HG03378 (cell line): ENCODE measurements at regions not wholly inside any gene's neighbourhood (a gene's known extent, or its start where the extent isn't known, plus 50 kb on each side); places are given as distances from the start of the nearest gene placed in this dataset.
"Not testable (repeated sequence)": the region's sequence is repeated elsewhere in the genome, so short reads cannot be mapped to it uniquely, and the experiment has no call there.

Source experiments
- ATAC-seq: cut with Tn5 transposase; IDR thresholded peaks from one replicate; pipeline ENCODE4 v1.9.1; 2021; ENCODE audit warnings: mild to moderate bottlenecking, moderate library complexity; ENCODE audit not compliant: unreplicated experiment

GRCh38 chr17:33560165-33560564, 267.1 kb upstream of the ASIC2 start:
- ATAC-seq: no peak

DNA sequence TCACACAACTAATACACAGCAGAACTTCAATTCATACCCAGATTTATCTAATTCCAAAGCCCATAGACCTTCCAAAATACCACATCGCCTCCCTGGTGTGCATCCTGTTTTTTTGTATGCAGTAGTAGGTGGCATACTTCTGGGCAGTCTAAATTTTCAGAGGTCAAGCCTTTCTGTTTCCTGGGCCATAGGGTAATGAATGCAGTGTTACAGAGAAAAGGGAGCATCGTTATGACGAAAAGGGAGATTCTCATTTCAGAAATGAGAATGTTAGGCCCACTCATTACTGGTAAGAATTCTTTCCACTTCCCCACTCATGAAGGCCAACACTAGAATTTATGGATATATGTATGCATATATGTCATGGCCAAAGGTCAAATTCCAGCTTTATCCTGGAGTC, 267.8 kb upstream of the ASIC2 start:
- no peak for ATAC-seq

DNA sequence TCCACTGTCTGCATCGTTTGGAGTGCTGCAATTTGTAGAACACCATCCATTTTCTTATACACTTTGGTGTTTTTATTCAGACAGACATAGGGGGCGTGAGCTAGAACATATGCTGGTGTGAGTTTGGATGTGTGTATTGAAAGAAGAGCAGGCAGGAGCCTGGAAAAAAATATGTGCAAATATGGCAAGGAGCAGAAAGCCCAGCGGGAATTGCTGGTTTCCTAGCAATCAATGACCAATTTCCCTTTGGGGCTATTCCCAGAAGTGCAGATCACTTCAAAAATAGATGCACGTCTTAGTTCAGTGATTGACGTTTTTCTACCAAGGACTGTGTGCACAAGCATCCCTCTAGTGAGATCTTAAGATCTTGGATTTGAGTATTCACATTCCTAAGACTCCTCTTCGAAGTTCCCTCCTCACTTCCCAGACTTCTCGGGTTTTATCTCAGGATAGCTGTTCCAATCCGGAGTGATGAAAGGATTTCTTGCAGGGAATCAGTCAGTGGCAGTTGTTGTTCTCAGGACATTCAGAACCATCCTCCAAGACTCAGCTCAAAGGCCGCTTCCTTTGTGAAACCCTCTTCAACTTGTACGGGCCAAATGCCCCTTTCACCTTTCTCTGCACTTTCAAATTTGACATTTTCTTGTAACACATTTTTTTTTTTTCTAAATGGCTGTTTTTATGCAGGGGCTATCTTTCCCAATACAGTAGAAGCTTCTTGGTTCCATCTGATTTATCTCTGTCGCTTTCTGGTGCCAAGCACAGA, 268.7 kb upstream of the ASIC2 start:
- no peak for ATAC-seq

DNA sequence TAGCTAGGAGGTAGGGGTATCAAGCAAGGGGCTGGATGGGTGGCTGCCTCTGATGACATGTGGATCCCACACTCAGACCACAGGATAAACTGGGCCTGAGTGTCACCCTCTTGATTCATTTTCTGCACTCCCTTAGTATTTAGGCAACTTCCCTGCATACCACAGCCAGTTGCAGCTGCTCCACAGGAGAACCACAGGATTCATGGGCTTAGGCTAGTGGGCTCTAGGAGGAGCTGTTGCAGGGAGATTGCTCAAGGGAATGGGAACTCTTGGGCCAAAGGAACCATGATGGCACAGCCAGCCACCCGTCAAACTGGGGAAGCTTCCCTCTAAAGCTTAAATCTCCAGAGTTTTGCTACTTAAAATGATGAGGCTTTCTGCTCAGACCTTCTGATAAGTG, 269.7 kb upstream of the ASIC2 start:
- ATAC-seq: no peak

- no peak for ATAC-seq
Observed at GRCh38 chr17:33564146-33564545, 271.1 kb upstream of the ASIC2 start.

DNA sequence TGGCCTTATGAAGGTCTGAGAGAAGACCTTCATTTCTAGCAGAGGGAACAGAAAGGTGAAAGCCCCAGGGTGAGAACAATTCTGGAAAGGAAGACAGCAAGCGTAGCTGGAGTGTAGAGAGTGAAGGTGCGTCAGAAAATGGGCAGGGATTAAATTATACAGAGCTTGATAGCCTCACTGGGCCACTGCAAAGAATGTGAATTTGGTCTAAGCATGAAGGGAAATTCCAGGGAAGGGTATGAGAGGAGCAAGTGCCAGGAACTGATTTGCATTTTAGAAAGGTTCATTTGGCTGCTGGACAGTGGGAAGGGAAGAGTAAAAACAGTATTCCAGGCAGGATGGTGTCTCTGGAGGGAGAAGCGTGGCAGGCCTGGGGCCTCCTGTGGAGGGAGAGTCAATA, 274.1 kb upstream of the ASIC2 start:
- no peak for ATAC-seq

DNA sequence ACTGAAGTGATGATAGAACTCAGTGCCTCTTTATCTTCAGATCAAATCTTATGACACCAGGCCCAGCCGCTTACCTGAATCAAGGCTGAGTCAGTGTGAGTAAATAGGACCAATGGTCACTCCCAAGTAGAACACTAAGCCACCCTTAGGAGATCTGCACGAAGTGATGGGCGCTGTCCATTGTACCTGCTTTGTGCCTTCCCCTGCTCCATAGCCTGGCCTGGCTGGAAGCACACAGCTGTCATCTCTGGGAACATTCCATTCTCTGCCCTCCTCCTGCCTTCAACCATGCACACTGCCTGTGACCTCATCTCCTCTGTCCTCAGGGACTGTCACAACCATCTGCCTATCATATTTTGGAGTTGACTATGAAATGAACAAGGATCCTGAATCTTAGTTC, 279.5 kb upstream of the ASIC2 start:
- ATAC-seq: no peak

DNA sequence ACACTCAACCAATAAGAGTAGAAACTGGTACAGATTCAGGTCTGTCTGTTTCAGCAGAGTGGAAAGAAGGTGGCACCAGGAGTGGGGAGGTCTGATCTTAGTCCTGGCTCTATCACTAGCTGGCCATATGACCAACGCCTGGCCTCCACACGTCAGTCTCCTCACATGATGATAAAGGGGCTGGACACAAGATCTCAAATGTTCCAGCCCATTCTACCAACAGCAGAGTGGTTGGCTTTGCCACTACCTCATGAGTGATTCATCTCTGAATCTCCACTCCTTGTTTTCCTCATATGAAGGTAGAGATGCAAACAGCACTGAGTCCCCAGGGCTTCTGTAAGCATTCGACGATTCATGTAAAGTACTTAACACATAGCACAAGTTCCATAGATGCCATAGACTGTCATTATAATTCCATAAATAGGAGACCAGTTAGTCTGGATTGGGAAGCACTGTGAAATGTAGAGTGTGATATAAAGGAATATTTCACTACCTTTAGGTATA, 281.9 kb upstream of the ASIC2 start:
- no peak for ATAC-seq

DNA sequence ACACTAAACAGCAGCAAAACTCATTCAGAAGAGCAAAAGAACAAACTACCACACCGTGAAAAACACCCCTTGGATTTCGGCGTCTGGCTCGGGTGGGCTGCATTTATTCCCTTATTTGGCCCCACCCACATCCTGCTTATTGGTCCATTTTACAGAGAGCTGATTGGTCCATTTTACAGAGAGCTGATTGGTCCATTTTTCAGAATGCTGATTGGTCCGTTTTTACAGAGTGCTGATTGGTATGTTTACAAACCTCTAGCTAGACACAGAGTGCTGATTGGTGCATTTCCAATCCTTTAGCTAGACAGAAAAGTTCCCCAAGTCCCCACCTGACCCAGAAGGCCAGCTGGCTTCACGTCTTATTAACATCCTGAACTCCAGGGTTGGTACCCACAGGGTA, 286.6 kb upstream of the ASIC2 start:
- not testable (repeated sequence) for ATAC-seq

GRCh38 chr17:33580215-33580614, 287.1 kb upstream of the ASIC2 start:
- ATAC-seq: no peak

- ATAC-seq: no peak
Observed at GRCh38 chr17:33582661-33583060, 289.6 kb upstream of the ASIC2 start.

DNA sequence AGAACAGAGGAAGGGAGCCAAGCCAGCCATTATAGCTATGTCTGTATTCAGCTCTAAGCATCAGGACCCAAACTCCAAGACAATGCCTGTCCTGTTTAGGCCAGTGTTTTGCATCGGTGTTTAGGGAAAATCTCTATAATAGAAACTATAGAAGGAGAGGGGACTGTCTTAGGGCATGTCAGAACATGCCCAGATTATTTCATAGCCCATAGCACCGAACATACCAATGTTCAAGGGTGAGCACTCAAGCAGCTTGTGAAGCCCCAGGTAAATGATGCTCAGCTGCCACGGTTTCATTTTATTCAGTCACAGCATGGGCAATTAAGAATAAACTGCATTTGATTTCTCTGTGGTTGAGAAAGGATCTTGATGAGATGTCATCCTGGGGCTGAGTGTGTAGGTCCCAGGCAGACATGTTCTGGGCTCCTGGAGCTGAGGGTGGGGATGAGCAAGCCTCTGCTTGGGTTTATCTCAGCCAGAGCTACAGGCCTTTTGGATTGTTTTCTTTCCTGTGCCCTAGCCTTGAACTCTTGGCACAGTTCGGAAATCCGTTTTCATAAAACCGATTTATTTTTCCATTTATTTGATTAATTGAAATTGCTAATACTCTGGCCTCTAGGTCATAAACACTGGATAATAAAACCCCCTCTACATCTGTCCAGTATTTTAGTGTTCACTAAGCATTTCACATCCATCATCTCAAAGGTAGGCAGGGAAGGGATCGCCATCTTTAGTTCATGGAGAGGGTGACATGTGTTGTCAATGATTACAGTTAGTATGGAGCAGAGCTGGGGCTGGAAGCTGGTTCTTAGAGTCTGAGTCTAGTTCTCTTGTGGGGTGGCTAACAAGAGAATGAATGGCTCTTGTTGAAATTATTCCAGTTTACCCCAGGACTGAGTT, 290.7 kb upstream of the ASIC2 start:
- no peak for ATAC-seq

- ATAC-seq: no peak
Observed at GRCh38 chr17:33593991-33594390, 300.9 kb upstream of the ASIC2 start.

- no peak for ATAC-seq
Observed at GRCh38 chr17:33595828-33596227, 302.7 kb upstream of the ASIC2 start.

GRCh38 chr17:33596899-33597298, 303.8 kb upstream of the ASIC2 start:
- no peak for ATAC-seq

- no peak for ATAC-seq
Observed at GRCh38 chr17:33598797-33599196, 305.7 kb upstream of the ASIC2 start.

- no peak for ATAC-seq
Observed at GRCh38 chr17:33602981-33603380, 309.9 kb upstream of the ASIC2 start.

GRCh38 chr17:33603789-33604188, 310.7 kb upstream of the ASIC2 start:
- ATAC-seq: no peak

- ATAC-seq: no peak
Observed at GRCh38 chr17:33611532-33611931, 318.4 kb upstream of the ASIC2 start.

DNA sequence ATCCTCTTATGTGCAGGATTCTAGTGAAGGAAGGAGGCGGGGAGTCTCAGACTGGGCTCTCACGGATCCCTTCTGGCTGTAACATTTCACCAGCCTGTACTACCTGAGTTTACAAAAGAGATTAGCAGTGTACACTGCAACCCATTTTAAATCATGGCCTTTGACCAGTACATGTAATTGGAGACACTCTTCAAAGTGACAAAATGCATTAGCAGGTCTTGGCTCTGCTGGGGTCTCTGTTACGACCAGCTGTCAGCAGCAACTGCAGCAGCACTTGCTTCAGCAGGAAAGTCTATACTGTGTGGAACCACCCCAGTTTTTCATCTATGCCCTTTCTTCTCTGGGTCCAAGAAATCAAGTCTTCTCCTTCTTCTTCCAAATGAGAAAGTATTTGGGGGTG, 322.8 kb upstream of the ASIC2 start:
- no peak for ATAC-seq

DNA sequence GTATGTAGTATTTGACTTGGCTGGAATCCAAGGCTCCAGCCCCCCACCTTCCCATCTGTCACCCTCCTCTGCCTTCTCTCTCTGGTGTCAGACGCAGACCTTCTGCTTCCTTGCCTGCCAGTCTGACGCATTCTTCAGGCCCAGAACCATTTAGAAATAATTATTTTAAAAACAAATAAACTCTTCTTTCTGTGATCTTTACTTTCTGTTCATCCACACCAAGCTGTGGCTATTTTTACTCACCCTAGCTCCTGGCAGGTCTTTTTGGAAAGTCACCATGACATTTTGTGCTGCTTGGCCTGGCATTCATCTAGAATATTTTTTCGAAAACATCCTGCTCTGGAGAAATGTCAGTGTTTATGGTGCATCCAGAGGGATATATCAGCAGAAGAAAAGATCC, 330.7 kb upstream of the ASIC2 start:
- ATAC-seq: no peak
